T-helper 1 cell treated with Interleukin-12 subunit alpha and Interleukin-12 subunit beta and Interleukin-4 antibody, amounts not matched to agents 30 μg/mL and 1 μg/mL, for 36 hours (primary cell): ENCODE measurements at regions not wholly inside any gene's neighbourhood (a gene's known extent, or its start where the extent isn't known, plus 50 kb on each side); places are given as distances from the start of the nearest gene placed in this dataset.

Experiments
- H3K27ac Mint-ChIP-seq: one replicate; pipeline ENCODE4 v1.8.0; 2021; ENCODE audit warnings: mild to moderate bottlenecking, mixed read lengths
- H3K27me3 Mint-ChIP-seq: one replicate; pipeline ENCODE4 v1.8.0; 2021; ENCODE audit warnings: low read depth, mixed read lengths
- H3K36me3 Mint-ChIP-seq: one replicate; pipeline ENCODE4 v1.8.0; 2021; ENCODE audit warnings: low read depth, mixed read lengths
- H3K4me1 Mint-ChIP-seq: one replicate; pipeline ENCODE4 v1.8.0; 2021; ENCODE audit warnings: low read depth, mixed read lengths
- H3K4me3 Mint-ChIP-seq: one replicate; pipeline ENCODE4 v1.8.0; 2021; ENCODE audit warnings: mild to moderate bottlenecking, moderate library complexity, mixed read lengths
- H3K9me3 Mint-ChIP-seq: one replicate; pipeline ENCODE4 v1.8.0; 2021; ENCODE audit warnings: mixed read lengths

GRCh38 chr3:98954242-98954641 lies 52.7 kb upstream of the DCBLD2 start:
- Mint-ChIP-seq H3K4me1 (no peaks in the 10 kb centered on the region), H3K27ac (no peak overlapping the region), H3K36me3 (no peaks in the 10 kb centered on the region), H3K4me3 (no peak overlapping the region), H3K9me3 (no peaks in the 10 kb centered on the region), H3K27me3 (peaks cover 4% of the 10 kb centered on the region)

GRCh38 chr3:98952404-98952803 lies 50.9 kb upstream of the DCBLD2 start:
- Mint-ChIP-seq H3K36me3 (no peaks in the 10 kb centered on the region), H3K27me3 (peaks cover 4% of the 10 kb centered on the region), H3K4me3 (no peak overlapping the region), H3K27ac (no peak overlapping the region), H3K9me3 (no peaks in the 10 kb centered on the region), H3K4me1 (no peaks in the 10 kb centered on the region)
